Mammary epithelial cell (primary cell): ENCODE measurements at regions not wholly inside any gene's neighbourhood (a gene's known extent, or its start where the extent isn't known, plus 50 kb on each side); places are given as distances from the start of the nearest gene placed in this dataset.

Experiments
- EZH2 ChIP-seq: IDR thresholded peaks from 2 replicates; pipeline ENCODE4 v1.6.1; 2012; ENCODE audit warnings: low read length, inconsistent platforms, borderline replicate concordance
- TF ChIP-seq, protein P1 (sequence below), 2 donors: IDR thresholded peaks in 1 of 2; conservative IDR thresholded peaks in 1 of 2; 2 replicates each; pipeline ENCODE4 v1.5.1; 2011 to 2012; ENCODE audit warnings: inconsistent platforms in 2 of 2, low read length in 2 of 2, mild to moderate bottlenecking in 2 of 2, control low read depth in 1 of 2, low read depth in 1 of 2; ENCODE audit not compliant: insufficient read depth in 1 of 2; ENCODE audit errors: extremely low read depth in 1 of 2

DNA sequence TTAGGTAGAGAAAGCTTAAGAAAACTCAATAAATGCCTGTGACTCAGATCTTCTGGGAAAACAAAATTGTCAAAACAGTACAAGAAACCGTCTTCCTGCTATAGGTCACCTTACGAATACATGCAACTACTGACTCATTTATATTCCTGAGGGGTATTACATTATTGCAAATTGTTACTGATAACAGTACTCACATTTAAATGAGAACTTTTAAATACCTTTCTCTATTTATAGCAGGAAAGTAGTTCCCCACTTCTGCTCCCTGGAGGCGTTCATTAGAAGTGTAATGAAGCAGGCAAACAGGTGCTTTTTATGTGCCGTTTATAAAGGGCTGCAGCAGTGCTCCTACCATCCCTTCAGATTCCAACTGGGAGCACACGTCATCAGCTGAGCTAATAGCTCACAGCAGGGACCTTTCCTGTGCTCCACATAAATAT, 65.1 kb upstream of the RPRM start:
- TF ChIP-seq, protein P1, sequence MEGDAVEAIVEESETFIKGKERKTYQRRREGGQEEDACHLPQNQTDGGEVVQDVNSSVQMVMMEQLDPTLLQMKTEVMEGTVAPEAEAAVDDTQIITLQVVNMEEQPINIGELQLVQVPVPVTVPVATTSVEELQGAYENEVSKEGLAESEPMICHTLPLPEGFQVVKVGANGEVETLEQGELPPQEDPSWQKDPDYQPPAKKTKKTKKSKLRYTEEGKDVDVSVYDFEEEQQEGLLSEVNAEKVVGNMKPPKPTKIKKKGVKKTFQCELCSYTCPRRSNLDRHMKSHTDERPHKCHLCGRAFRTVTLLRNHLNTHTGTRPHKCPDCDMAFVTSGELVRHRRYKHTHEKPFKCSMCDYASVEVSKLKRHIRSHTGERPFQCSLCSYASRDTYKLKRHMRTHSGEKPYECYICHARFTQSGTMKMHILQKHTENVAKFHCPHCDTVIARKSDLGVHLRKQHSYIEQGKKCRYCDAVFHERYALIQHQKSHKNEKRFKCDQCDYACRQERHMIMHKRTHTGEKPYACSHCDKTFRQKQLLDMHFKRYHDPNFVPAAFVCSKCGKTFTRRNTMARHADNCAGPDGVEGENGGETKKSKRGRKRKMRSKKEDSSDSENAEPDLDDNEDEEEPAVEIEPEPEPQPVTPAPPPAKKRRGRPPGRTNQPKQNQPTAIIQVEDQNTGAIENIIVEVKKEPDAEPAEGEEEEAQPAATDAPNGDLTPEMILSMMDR (conservative IDR thresholded peaks at IDR 0.05 in 1 of 2, IDR thresholded peaks at IDR 0.05 in 1 of 2; ENCODE audit: extremely low read depth in 1 of 2, insufficient read depth in 1 of 2, low read depth in 1 of 2, low read length in 2 of 2), result no peak
- TF ChIP-seq EZH2, result no peak
